ENCODE measurements at regions not wholly inside any gene's neighbourhood (a gene's known extent, or its start where the extent isn't known, plus 50 kb on each side); places are given as distances from the start of the nearest gene placed in this dataset.
"Not testable (repeated sequence)": the region's sequence is repeated elsewhere in the genome, so short reads cannot be mapped to it uniquely, and the experiment has no call there.

- no peaks in the 10 kb centered on the region for H3K9me3 Mint-ChIP-seq
- TF ChIP-seq CTCF (conservative IDR thresholded peaks at IDR 0.05) = no peak
- H3K27me3 Mint-ChIP-seq (ENCODE audit: low read depth) = no peaks in the 10 kb centered on the region
- H3K4me1 Mint-ChIP-seq = no peaks in the 10 kb centered on the region
- H3K4me3 Mint-ChIP-seq = no peak overlapping the region
- no peaks in the 10 kb centered on the region for H3K36me3 Mint-ChIP-seq (ENCODE audit: low read depth)
- DNase-seq (ENCODE audit: low read depth, low spot score) = no peak
- no peak overlapping the region for H3K27ac Mint-ChIP-seq (ENCODE audit: unreplicated experiment)
Measured at GRCh38 chr5:87191645-87192044, 76.0 kb upstream of the RASA1 start.

- DNase-seq (ENCODE audit: low read depth, low spot score) = no peak
- Mint-ChIP-seq H3K9me3 (no peaks in the 10 kb centered on the region), H3K4me1 (no peaks in the 10 kb centered on the region), H3K27ac (ENCODE audit: unreplicated experiment) (no peak overlapping the region), H3K4me3 (no peak overlapping the region), H3K36me3 (ENCODE audit: low read depth) (no peaks in the 10 kb centered on the region), H3K27me3 (ENCODE audit: low read depth) (no peaks in the 10 kb centered on the region)
- TF ChIP-seq CTCF (conservative IDR thresholded peaks at IDR 0.05) = no peak
Measured at GRCh38 chr5:87195104-87195591, 72.5 kb upstream of the RASA1 start.

GRCh38 chr5:87195616-87196015 lies 72.1 kb upstream of the RASA1 start:
- no peak for TF ChIP-seq CTCF (conservative IDR thresholded peaks at IDR 0.05)
- Mint-ChIP-seq H3K4me1 (no peaks in the 10 kb centered on the region), H3K27ac (ENCODE audit: unreplicated experiment) (no peak overlapping the region)

GRCh38 chr5:87198010-87198409 lies 69.7 kb upstream of the RASA1 start:
- Mint-ChIP-seq H3K9me3 (peaks cover 3% of the 10 kb centered on the region), H3K4me3 (no peak overlapping the region), H3K36me3 (ENCODE audit: low read depth) (no peaks in the 10 kb centered on the region), H3K4me1 (no peaks in the 10 kb centered on the region), H3K27me3 (ENCODE audit: low read depth) (no peaks in the 10 kb centered on the region), H3K27ac (ENCODE audit: unreplicated experiment) (no peak overlapping the region)
- DNase-seq (ENCODE audit: low read depth, low spot score) = no peak
- TF ChIP-seq CTCF (conservative IDR thresholded peaks at IDR 0.05) = no peak

More at GRCh38 chr5:87195616-87196015, 72.1 kb upstream of the RASA1 start:
- Mint-ChIP-seq H3K4me3 (no peak overlapping the region), H3K9me3 (peaks cover 3% of the 10 kb centered on the region), H3K36me3 (ENCODE audit: low read depth) (no peaks in the 10 kb centered on the region), H3K27me3 (ENCODE audit: low read depth) (no peaks in the 10 kb centered on the region)
- no peak for DNase-seq (ENCODE audit: low read depth, low spot score)

- not testable (repeated sequence) for H3K27ac Mint-ChIP-seq (ENCODE audit: unreplicated experiment); H3K36me3 Mint-ChIP-seq (ENCODE audit: low read depth); H3K27me3 Mint-ChIP-seq (ENCODE audit: low read depth); DNase-seq (ENCODE audit: low read depth, low spot score); H3K9me3 Mint-ChIP-seq; H3K4me1 Mint-ChIP-seq; H3K4me3 Mint-ChIP-seq
Measured at GRCh38 chr5:87199246-87199645, 68.4 kb upstream of the RASA1 start.

GRCh38 chr5:87199704-87200103 lies 68.0 kb upstream of the RASA1 start:
- H3K9me3 Mint-ChIP-seq; H3K27ac Mint-ChIP-seq (ENCODE audit: unreplicated experiment); H3K4me1 Mint-ChIP-seq; H3K36me3 Mint-ChIP-seq (ENCODE audit: low read depth); H3K4me3 Mint-ChIP-seq; DNase-seq (ENCODE audit: low read depth, low spot score); H3K27me3 Mint-ChIP-seq (ENCODE audit: low read depth): not testable (repeated sequence)

GRCh38 chr5:87210076-87210475 lies 57.6 kb upstream of the RASA1 start:
- H3K4me3 Mint-ChIP-seq = no peak overlapping the region
- H3K36me3 Mint-ChIP-seq (ENCODE audit: low read depth) = no peaks in the 10 kb centered on the region
- no peak for TF ChIP-seq CTCF (conservative IDR thresholded peaks at IDR 0.05)
- DNase-seq (ENCODE audit: low read depth, low spot score) = no peak
- no peak overlapping the region for H3K27ac Mint-ChIP-seq (ENCODE audit: unreplicated experiment)
- H3K9me3 Mint-ChIP-seq = peaks cover 7% of the 10 kb centered on the region
- H3K4me1 Mint-ChIP-seq = no peaks in the 10 kb centered on the region
- no peaks in the 10 kb centered on the region for H3K27me3 Mint-ChIP-seq (ENCODE audit: low read depth)

All from neural crest cell (in vitro differentiated cells).